Fibroblast of skin of back (primary cell): ENCODE measurements at regions not wholly inside any gene's neighbourhood (a gene's known extent, or its start where the extent isn't known, plus 50 kb on each side); places are given as distances from the start of the nearest gene placed in this dataset.
"Not testable (repeated sequence)": the region's sequence is repeated elsewhere in the genome, so short reads cannot be mapped to it uniquely, and the experiment has no call there.

Experiments used
- DNase-seq: peaks from one replicate; pipeline ENCODE4 v3.0.0-alpha.2; 2013

DNA sequence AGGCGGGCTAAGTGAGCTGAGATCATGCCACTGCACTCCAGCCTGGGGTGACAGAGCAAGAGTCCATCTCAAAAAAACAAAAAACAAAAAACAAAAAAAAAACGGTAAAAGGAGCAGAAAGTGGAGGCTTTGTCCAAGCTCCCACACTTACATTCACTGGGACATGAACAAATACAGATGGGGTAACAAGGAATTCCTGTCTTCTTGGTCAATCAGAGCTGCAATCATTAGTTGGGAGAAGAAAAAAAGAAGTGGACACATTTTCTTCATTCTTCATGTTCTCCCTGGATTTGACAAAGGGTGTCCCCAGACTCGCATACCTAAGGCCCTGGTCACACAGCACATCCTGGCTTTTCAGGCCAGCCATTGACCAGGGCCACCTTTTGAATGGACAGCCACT is 124.6 kb downstream of the SOCS6 start:
- DNase-seq = peak; percentile 26

DNA sequence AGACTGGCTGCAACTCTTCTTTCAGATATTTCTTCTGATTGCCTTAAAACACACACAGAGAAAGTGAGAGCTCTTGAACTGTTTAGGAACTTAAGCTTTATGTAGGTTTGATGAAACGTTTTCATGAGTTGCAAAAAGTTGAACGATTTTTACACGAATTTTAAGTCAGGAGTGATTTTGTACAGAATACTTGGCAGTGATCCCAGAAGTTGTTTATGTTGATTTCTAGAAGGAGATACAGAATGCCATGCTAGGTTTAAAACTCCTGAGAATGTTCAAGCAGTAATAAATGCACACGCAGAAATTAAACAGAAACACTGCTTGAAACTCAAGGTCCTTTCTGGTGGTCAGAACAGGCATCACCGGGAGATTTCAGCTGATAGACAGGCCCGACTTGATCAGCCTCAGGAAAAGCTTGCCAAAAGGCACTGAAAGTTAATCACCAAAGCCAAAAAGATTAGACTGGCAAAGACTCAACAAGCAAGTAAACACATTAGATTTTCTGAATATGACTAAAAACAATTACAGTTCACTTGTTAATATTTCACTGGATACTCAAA is 123.1 kb downstream of the SOCS6 start:
- no peak for DNase-seq

- DNase-seq = no peak
These were observed 122.5 kb downstream of the SOCS6 start for GRCh38 chr18:70411307-70411706.

DNA sequence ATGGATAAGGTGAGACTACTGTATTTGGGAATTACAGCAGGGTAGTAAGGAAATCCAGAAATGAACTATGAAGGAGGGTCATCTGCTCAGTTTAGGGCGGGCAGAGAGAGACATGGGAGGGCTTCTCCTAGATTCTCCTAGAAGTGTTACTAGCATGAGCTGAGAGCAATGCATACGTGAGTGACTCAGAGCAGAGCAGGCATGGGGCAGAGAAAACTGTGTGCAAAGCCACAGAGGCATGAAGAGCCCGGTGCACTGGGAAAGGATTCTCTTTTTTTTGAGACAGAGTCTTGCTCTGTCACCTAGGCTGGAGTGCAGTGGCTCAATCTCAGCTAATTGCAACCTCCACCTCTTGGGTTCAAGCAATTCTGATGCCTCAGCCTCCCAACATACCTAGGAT is 116.2 kb downstream of the SOCS6 start:
- DNase-seq = peak; percentile 20

DNA sequence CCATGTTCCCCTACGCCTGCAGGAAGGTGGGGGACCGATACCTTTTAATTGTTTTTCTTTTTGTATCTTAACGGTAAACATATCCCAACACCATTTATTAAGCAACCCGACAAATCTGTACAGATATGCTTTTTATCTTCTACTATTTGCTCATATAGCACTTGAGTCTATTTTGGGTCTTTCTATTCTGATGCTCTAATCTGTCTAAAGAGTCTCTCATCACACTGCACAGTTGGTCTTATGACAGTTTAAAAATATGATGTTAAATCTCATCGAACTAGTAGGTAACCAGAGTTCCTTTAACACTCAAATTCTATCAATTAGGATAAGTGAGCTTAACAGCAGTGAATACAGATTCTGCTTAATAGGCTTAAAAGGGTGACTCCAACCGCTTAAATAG is 111.6 kb downstream of the SOCS6 start:
- no peak for DNase-seq

DNA sequence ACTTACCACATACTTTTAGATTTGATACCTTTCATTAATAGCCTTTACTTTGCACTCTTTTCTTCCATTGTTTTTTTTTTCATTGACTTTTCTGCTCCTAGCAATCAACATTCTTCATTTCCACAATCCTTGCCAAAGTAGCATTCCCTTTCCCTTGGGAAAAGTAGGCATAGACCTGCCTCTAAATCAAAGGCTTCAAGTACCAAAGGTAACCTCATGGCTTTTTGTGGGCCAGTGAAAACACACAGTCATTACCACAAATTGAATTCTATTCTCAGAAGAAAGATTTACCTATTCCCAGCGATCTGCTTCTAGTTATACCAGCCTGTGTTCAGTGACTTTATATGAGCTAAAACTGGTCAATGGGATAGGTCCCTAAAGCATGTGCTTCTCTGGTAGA is 109.2 kb downstream of the SOCS6 start:
- no peak for DNase-seq

GRCh38 chr18:70397259-70397925 is 108.5 kb downstream of the SOCS6 start:
- peak; percentile 45 for DNase-seq

DNA sequence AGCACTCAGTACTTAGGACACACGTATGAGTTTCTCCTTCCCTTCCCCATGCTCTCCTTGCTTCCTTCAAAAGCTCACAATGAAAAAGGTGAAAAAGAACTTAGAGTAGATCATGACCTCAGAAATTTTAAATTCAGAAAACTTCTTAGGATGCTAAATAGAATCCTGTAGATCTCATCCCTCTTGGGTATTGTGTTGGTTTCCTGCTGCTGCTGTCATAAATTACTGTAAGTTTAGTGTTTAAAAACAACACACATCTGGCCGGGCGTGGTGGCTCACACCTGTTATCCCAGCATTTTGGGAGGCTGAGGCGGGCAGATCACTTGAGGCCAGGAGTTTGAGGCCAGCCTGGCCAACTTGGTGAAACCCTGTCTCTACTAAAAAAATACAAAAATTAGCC is 106.9 kb downstream of the SOCS6 start:
- DNase-seq = not testable (repeated sequence)

- DNase-seq = no peak
These were observed 105.8 kb downstream of the SOCS6 start for GRCh38 chr18:70394672-70395071.

DNA sequence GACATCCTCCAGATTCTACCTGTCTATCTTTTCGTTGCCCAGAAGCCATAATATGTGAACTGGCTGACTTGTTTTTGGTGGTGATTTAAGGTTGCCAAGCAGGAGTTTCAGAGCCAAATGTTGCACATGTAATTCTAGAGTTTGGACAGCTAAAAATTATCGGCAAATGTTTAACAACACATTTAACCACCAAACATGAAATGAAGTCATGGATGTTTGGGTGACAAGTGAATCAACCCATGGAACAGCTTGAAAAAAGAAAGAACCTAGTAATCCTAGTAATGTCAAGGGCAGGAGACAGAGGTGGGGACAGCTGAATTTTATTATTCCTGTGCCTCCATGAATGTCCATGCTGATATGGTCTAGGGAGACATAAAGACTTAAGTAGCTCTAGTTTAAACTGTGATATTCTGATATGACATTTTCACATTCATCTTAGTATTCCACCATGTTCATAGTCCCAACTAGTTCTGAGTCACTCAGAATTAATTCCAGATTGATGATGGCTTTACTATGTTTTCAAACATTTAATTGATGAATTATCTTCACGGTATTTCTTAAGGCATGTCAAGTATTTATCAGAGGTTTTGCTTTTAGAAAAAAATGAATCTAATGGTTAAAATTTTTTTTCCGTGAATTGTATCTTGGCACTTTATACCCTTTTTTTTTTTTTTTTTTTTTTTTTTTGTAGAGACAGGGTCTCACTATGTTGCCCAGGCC is 101.7 kb downstream of the SOCS6 start:
- peak; percentile 89 for DNase-seq

DNA sequence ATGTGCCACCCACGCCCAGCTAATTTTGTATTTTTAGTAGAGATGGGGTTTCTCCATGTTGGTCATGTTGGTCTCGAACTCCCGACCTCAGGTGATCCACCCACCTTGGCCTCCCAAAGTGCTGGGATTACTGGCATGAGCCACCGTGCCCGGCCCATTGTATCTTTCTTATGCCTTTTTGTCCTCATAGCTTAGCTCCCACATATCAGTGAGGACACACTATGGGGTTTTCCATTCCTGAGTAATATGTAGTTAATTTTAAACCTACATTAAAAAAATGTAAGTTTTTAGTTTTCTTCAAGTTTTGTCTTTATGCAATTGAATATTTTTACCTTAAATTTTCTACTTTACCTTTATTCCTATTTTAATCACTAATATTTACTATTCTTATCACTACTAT is 100.2 kb downstream of the SOCS6 start:
- DNase-seq = not testable (repeated sequence)

DNA sequence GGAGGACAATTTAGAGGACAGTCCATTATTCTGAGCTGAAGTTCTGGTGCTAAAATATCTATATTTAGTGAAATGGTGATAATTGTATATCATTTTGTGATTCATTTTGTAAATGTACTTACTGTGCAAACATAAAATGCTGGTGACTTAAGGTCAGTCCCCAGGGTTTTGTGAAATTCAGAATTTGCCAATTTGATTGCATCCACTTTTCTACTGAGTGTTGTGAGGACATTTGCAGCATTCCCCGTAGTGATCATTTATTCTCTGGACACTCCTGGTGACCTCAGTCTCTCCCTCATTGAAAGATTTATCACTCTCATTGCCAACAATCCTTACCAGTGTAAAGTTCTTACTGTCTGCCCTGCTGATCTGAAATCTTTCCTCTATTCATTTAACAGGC is 98.2 kb downstream of the SOCS6 start:
- no peak for DNase-seq

GRCh38 chr18:70386582-70386981 is 97.7 kb downstream of the SOCS6 start:
- no peak for DNase-seq

DNA sequence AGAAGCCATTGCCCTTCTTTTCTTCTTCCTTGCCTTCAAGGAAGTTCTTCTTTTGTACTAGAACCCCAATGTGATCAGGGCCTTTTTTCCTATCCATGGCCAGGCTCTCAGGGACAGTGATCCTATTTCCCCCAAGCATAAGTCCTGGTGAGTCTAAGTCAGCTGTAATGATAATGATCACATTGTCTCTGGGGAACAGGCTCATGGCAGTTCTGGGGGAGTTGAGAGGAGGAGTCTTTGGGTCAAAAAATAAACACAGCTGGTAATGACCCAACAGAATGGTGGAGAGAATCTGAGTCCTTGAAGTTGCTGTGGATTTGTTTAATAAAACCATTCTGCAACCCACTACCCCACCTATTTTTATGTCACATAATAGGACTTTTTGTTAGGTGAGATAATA is 96.6 kb downstream of the SOCS6 start:
- DNase-seq = peak; percentile 65

GRCh38 chr18:70384181-70384790 is 95.4 kb downstream of the SOCS6 start:
- DNase-seq = peak; percentile 97

- no peak for DNase-seq
These were observed 94.3 kb downstream of the SOCS6 start for GRCh38 chr18:70382992-70383717.

DNA sequence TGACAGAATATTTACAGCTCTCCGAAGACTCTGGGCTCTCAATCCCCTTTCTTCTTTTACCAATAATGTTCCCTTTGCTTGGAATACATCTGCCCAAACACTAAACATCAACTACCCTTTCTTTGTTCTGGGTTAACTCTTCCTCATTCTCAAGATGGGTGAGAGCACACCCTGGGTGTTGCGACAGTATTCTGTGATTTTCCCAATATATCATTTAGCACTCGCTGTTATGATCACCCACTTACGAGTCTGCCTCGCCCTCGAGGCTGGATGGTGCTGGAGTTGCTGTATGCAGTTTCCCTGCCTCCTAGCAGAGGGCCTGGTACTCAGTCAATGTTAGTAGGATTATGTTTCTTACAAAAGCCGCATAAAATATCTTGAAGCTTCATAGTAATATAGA is 93.2 kb downstream of the SOCS6 start:
- DNase-seq = no peak

DNA sequence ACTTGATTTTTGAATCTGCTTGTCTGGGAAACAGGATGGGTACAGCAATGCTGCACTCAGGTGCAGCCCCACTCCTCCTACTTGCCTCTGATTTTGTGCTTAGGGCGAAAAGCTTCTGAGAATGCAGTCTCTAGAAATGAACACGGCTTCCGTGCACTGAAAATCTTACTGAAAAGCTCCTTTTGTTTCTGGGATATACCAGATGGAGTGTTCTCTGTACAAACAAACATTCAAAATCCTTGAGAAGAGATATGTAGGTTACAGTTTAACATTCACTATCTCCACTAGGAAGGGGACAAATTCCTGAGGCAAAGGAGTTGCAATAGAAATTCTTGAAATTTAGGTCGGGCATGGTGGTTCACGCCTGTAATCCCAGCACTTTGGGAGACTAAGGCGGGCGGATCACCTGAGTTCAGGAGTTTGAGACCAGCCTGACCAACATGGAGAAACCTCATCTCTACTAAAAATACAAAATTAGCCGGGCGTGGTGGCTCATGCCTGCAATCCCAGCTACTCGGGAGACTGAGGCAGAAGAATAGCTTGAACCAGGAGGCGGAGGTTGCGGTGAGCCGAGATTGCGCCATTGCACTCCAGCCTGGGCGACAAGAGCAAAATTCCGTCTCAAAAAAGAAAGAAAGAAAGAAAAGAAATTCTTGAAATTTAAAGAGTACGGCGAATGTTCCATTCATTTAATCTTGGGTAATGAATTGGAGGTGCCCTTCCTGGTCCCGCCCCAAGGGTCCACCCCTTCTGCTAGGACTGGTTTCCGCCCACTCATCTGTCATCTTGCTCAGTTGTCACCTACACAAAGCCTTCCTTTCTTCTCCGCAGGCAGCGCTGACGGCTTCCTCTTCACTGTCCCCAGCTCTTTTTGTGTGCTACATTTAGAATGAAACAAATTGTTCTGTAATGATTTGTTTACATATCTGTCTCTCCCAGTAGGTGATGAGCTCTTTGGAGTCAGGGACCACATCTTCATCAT is 92.4 kb downstream of the SOCS6 start:
- DNase-seq = no peak
